Adrenal gland (tissue), 9 donors: ENCODE measurements at regions not wholly inside any gene's neighbourhood (a gene's known extent, or its start where the extent isn't known, plus 50 kb on each side); places are given as distances from the start of the nearest gene placed in this dataset.
"Not testable (repeated sequence)": the region's sequence is repeated elsewhere in the genome, so short reads cannot be mapped to it uniquely, and the experiment has no call there.

Experiments
- DNase-seq, 7 donors: peaks; one replicate each; pipeline ENCODE4 v3.0.0-alpha.2; 2019 to 2020
- H3K27ac ChIP-seq, 5 donors: fragments of 200-600 bp; sonication (generic) in 4 of 5; 1 replicate in 3 of 5; 2 replicates in 2 of 5; pipeline versions ENCODE4 v1.5.1 to v1.8.0; 2016 to 2020; ENCODE audit warnings: mild to moderate bottlenecking in 1 of 5
- H3K27me3 ChIP-seq: fragments of 200-600 bp; 2 replicates; pipeline ENCODE4 v1.8.0; 2021
- H3K36me3 ChIP-seq, 2 donors: fragments of 200-600 bp; replicated peaks in 1 of 2; 1 replicate in 1 of 2; 2 replicates in 1 of 2; pipeline versions ENCODE4 v1.5.1 to v1.8.0; 2018 to 2022
- H3K4me1 ChIP-seq, 2 donors: fragments of 200-600 bp; replicated peaks in 1 of 2; 1 replicate in 1 of 2; 2 replicates in 1 of 2; pipeline versions ENCODE4 v1.5.1 to v1.8.0; 2018 to 2021
- H3K4me3 ChIP-seq, 4 donors: fragments of 200-600 bp; sonication (generic) in 3 of 4; one replicate each; pipeline ENCODE4 v1.5.1; 2016 to 2018
- H3K9me3 ChIP-seq, 3 donors: fragments of 200-600 bp; sonication (generic) in 1 of 3; replicated peaks in 1 of 3; 1 replicate in 2 of 3; 2 replicates in 1 of 3; pipeline versions ENCODE4 v1.5.1 to v1.8.0; 2016 to 2021
- CTCF ChIP-seq, 6 experiments: fragments of 450-650 bp in 4 of 6; fragments of 200-600 bp in 2 of 6; sonication (generic) in 1 of 6; IDR thresholded peaks; 1 replicate in 5 of 6; 2 replicates in 1 of 6; pipeline versions ENCODE4 v1.5.1 to v1.8.0; 2016 to 2021; ENCODE audit warnings: antibody characterized with exemption in 6 of 6, mild to moderate bottlenecking in 2 of 6, moderate library complexity in 1 of 6
- POLR2A ChIP-seq, 2 donors: fragments of 450-650 bp; IDR thresholded peaks; one replicate each; pipeline ENCODE4 v1.6.1; 2017; ENCODE audit warnings: antibody characterized with exemption in 2 of 2, mild to moderate bottlenecking in 2 of 2, moderate library complexity in 1 of 2
- WGBS, 4 donors: extraction: QIAGEN DNeasy Blood & Tissue Kit in 2 of 4; methylation state at CpG; one replicate each; pipeline versions ENCODE4 v1.1.5 to v1.1.7; 2013 to 2017; 5-methylcytosine and 5-hydroxymethylcytosine counted together
- intact Hi-C, 2 donors: fragments of 100-400 bp; cut with DNase I; formaldehyde crosslinking; loops; one replicate each; pipeline versions ENCODE4 v1.14.1 to v1.15.0; 2022 to 2023
- donor health status: healthy with polysubstance abuse.
- donor health status: Bipolar disorder and iron deficiency.
- donor health status: DM: yes; HTN: yes; CAD: no.
- donor health status: DM: no; HTN: no; CAD: no.
- donor health status: DM: no; HTN: no; CAD: no.

DNA sequence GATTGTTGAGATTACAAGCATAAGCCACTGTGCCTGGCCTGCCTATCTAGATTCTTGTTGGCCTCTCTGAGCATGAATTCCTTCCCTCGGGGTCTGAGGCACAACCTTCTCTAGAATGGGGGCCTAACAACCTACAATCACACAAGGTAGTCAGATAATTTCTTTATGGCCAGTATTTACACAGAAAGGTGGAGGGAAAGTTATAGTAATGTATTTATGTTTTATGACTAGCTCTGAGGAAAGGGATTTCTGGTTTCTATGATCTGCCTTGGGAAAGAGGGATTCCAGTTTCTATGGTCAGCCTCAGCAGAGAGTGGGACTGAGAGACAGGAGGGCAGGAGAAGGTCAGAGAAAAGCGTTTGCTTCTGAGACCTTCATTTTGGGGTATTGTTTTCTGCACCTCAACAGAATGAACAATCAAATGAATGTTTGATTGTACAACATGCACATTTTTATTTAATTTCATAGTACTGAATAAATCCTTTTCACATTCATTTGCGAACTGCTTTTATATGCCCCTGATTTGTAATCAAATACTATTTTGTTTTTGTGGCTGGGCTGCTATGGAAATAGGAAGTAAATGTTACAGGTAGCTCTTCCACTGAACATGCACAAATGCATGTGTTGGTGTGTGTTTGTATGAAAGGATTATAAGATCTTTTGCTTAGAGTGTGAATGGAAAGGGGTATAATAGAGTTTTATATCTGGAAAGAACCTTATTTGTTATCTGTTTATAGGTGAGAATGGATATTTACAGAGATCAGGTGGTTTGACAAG is 499.7 kb upstream of the RGS6 start:
- TF ChIP-seq CTCF (IDR thresholded peaks at IDR 0.05) (no peak), POLR2A (IDR thresholded peaks at IDR 0.05) (no peak)
- Histone ChIP-seq H3K4me3 (no peak overlapping the region), H3K9me3 (no peaks in the 10 kb centered on the region), H3K27me3 (no peaks in the 10 kb centered on the region), H3K36me3 (no peaks in the 10 kb centered on the region), H3K4me1 (no peaks in the 10 kb centered on the region), H3K27ac (no peak overlapping the region)
- no peak for DNase-seq
- intact Hi-C loops: no loop called here
- 80 to 92% (median 87%) methylated on average over 3 of the region's 3 CpGs for WGBS, 4 donors

- no peak overlapping the region for H3K27ac ChIP-seq
- no peak for DNase-seq
- no peak for TF ChIP-seq POLR2A (IDR thresholded peaks at IDR 0.05)
- no peak for TF ChIP-seq CTCF (IDR thresholded peaks at IDR 0.05)
- no peaks in the 10 kb centered on the region for H3K27me3 ChIP-seq
- intact Hi-C loops: no loop called here
- H3K9me3 ChIP-seq: no peaks in the 10 kb centered on the region
- H3K4me1 ChIP-seq: peaks cover 0 to 2% of the 10 kb centered on the region in 2 donors
- H3K4me3 ChIP-seq: no peak overlapping the region
- H3K36me3 ChIP-seq: no peaks in the 10 kb centered on the region
- WGBS, 4 donors: 94 to 96% (median 95%) methylated on average over 8 of the region's 8 CpGs
Measured at GRCh38 chr14:71433303-71433702, 498.9 kb upstream of the RGS6 start.

DNA sequence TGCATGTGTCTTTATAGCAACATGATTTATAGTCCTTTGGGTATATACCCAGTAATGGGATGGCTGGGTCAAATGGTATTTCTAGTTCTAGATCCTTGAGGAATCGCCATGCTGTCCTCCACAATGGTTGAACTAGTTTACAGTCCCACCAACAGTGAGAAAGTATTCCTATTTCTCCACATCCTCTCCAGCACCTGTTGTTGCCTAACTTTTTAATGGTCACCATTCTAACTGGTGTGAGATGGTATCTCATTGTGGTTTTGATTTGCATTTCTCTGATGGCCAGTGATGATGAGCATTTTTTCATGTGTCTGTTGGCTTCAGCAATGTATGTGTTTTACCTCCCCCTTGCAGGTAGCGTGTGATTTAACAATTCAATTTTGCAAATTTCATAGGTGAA is 496.6 kb upstream of the RGS6 start:
- H3K9me3 ChIP-seq, H3K27me3 ChIP-seq, DNase-seq, H3K4me3 ChIP-seq, H3K27ac ChIP-seq, intact Hi-C loops, H3K36me3 ChIP-seq: not testable (repeated sequence)
- WGBS, 4 donors: 96 to 100% (median 98%) methylated on average over 2 of the region's 2 CpGs
- peaks cover 13 to 22% of the 10 kb centered on the region in 2 donors for H3K4me1 ChIP-seq

GRCh38 chr14:71437870-71438269 is 494.4 kb upstream of the RGS6 start:
- DNase-seq: no peak
- intact Hi-C loops: no loop called here
- WGBS, 4 donors: 89 to 95% (median 93%) methylated on average over 4 of the region's 4 CpGs

More at GRCh38 chr14:71437870-71438269, 494.4 kb upstream of the RGS6 start:
- no peak for TF ChIP-seq CTCF (IDR thresholded peaks at IDR 0.05)
- TF ChIP-seq POLR2A (IDR thresholded peaks at IDR 0.05): no peak
- H3K27me3 ChIP-seq: no peaks in the 10 kb centered on the region
- no peaks in the 10 kb centered on the region for H3K9me3 ChIP-seq
- peaks cover 13 to 22% of the 10 kb centered on the region in 2 donors for H3K4me1 ChIP-seq
- H3K4me3 ChIP-seq: no peak overlapping the region
- H3K36me3 ChIP-seq: no peaks in the 10 kb centered on the region
- H3K27ac ChIP-seq: no peak overlapping the region
